NB4 (cell line): ENCODE measurements at regions not wholly inside any gene's neighbourhood (a gene's known extent, or its start where the extent isn't known, plus 50 kb on each side); places are given as distances from the start of the nearest gene placed in this dataset.

Experiments used
- DNase-seq: peaks from one replicate; pipeline ENCODE4 v3.0.0; 2010; ENCODE audit warnings: low read depth
- H3K4me3 ChIP-seq: one replicate; pipeline ENCODE4 v1.5.1; 2011; ENCODE audit warnings: mild to moderate bottlenecking, low read depth, low read length, moderate library complexity
- MYC ChIP-seq: IDR thresholded peaks from 2 replicates; pipeline ENCODE4 v1.6.1; 2011; ENCODE audit warnings: low read depth, low read length
- POLR2A ChIP-seq: IDR thresholded peaks from 2 replicates; pipeline ENCODE4 v1.6.1; 2011; ENCODE audit warnings: mild to moderate bottlenecking; ENCODE audit not compliant: insufficient read length; ENCODE audit errors: extremely low read depth
- TF ChIP-seq, protein P1 (sequence below): IDR thresholded peaks from 2 replicates; pipeline ENCODE4 v1.6.1; 2011; ENCODE audit warnings: low read depth, low read length
- TF ChIP-seq, protein P2 (sequence below): IDR thresholded peaks from one replicate; pipeline ENCODE4 v1.5.1; 2012; ENCODE audit warnings: low read depth, low read length

GRCh38 chr2:120599656-120600055 lies 136.0 kb upstream of the GLI2 start:
- TF ChIP-seq, protein P1, sequence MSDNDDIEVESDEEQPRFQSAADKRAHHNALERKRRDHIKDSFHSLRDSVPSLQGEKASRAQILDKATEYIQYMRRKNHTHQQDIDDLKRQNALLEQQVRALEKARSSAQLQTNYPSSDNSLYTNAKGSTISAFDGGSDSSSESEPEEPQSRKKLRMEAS, result no peak
- TF ChIP-seq POLR2A (no peak), MYC (no peak)
- TF ChIP-seq, protein P2, sequence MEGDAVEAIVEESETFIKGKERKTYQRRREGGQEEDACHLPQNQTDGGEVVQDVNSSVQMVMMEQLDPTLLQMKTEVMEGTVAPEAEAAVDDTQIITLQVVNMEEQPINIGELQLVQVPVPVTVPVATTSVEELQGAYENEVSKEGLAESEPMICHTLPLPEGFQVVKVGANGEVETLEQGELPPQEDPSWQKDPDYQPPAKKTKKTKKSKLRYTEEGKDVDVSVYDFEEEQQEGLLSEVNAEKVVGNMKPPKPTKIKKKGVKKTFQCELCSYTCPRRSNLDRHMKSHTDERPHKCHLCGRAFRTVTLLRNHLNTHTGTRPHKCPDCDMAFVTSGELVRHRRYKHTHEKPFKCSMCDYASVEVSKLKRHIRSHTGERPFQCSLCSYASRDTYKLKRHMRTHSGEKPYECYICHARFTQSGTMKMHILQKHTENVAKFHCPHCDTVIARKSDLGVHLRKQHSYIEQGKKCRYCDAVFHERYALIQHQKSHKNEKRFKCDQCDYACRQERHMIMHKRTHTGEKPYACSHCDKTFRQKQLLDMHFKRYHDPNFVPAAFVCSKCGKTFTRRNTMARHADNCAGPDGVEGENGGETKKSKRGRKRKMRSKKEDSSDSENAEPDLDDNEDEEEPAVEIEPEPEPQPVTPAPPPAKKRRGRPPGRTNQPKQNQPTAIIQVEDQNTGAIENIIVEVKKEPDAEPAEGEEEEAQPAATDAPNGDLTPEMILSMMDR, result no peak
- no peak overlapping the region for H3K4me3 ChIP-seq
- no peak for DNase-seq

GRCh38 chr2:120600335-120600734 lies 135.3 kb upstream of the GLI2 start:
- DNase-seq, result no peak
- H3K4me3 ChIP-seq, result no peak overlapping the region
- TF ChIP-seq MYC (no peak), POLR2A (no peak)
- TF ChIP-seq, protein P1, result no peak
- TF ChIP-seq, protein P2, result no peak

GRCh38 chr2:120600786-120601185 lies 134.9 kb upstream of the GLI2 start:
- no peak overlapping the region for H3K4me3 ChIP-seq
- TF ChIP-seq POLR2A (no peak), MYC (no peak)
- TF ChIP-seq, protein P2, result no peak
- TF ChIP-seq, protein P1, result no peak
- DNase-seq, result no peak

DNA sequence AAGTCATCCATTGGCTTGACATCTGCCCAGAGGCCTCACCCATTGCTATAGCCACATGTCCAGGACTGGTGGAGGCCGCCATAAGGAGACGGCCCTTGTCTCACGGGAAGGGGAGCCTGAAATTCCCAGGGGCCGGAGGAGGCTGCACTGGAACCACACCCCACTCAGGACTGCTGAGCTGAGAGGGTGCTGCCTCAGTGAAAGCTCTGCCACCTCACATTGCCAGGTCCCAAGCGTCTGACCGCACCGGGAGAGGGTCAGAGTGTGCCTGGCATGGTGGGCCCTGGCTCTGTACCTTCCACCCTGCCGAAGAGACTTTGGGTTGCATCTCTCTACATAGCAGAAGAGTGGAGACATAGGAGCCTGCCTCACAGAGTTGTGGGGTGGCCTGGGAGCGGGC lies 134.1 kb upstream of the GLI2 start:
- no peak for TF ChIP-seq MYC
- TF ChIP-seq POLR2A, result no peak
- TF ChIP-seq, protein P1, result no peak
- TF ChIP-seq, protein P2, result no peak
- no peak overlapping the region for H3K4me3 ChIP-seq
- DNase-seq, result no peak

DNA sequence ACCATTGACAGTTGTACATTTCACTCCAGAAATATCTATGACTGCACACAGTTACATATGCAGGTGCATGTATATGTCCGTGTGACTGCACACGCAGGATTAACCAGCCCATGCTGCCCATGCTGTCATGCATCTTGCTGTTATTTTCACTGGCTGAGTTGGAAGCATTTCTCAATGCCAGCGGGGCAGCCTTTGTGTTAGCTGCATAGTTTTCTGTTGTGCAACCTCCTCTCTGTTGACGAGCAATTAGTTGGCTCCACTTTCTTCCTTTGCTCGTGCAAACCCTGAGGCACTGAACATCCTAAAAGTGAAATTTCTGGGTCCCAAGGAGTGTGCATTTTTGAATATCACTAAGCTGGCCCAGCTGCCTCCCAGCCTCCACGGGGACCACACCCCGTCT lies 133.4 kb upstream of the GLI2 start:
- TF ChIP-seq, protein P1, result no peak
- TF ChIP-seq, protein P2, result no peak
- TF ChIP-seq POLR2A (no peak), MYC (no peak)
- H3K4me3 ChIP-seq, result no peak overlapping the region
- no peak for DNase-seq

DNA sequence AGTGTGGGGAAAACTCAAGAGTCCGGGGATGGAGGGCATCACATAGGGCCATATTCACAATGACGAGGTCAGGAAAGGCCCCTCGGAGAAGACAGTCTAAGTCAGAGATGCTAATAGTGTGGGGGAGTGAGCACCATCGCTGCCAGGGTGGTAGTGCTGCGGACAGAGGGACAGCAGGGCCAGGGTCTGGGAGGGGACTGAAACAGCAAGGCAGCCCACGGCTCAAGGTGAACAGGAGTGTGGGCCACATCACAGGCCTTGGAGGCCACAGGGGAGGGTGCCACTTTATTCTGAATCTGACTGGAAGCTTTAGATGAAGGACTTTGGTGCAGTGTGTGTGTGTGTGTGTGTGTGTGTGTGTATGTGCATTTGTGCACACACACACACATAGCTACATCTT lies 130.9 kb upstream of the GLI2 start:
- no peak for DNase-seq
- TF ChIP-seq MYC (no peak), POLR2A (no peak)
- TF ChIP-seq, protein P2, result no peak
- TF ChIP-seq, protein P1, result no peak
- no peak overlapping the region for H3K4me3 ChIP-seq
